ENCODE measurements at regions not wholly inside any gene's neighbourhood (a gene's known extent, or its start where the extent isn't known, plus 50 kb on each side); places are given as distances from the start of the nearest gene placed in this dataset.

- ATAC-seq (ENCODE audit: insufficient number of reproducible peaks, low FRiP score, low read depth) (no peak), DNase-seq (ENCODE audit: low spot score) (no peak)
- Histone ChIP-seq H3K27me3 (replicated peaks; ENCODE audit: insufficient read depth) (no peaks in the 10 kb centered on the region), H3K9me3 (no peaks in the 10 kb centered on the region), H3K4me3 (no peak overlapping the region), H3K4me1 (ENCODE audit: control insufficient read depth in 1 of 2, low read depth in 2 of 2) (no peaks in the 10 kb centered on the region), H3K36me3 (no peaks in the 10 kb centered on the region), H3K27ac (no peak overlapping the region)
- TF ChIP-seq CTCF (IDR thresholded peaks at IDR 0.05): no peak
Measured at GRCh38 chr2:6496376-6496775, 369.3 kb downstream of the CMPK2 start.

- DNase-seq (ENCODE audit: low spot score): no peak
- no peaks in the 10 kb centered on the region for H3K36me3 ChIP-seq
Measured at GRCh38 chr2:6497048-6497447, 368.7 kb downstream of the CMPK2 start.

GRCh38 chr2:6498841-6499240, 366.9 kb downstream of the CMPK2 start:
- TF ChIP-seq CTCF (IDR thresholded peaks at IDR 0.05): no peak
- H3K4me3 ChIP-seq: no peak overlapping the region
- ATAC-seq (ENCODE audit: insufficient number of reproducible peaks, low FRiP score, low read depth) (no peak), DNase-seq (ENCODE audit: low spot score) (no peak)
- no peak overlapping the region for H3K27ac ChIP-seq
- H3K9me3 ChIP-seq: no peaks in the 10 kb centered on the region
- H3K27me3 ChIP-seq (replicated peaks; ENCODE audit: insufficient read depth): no peaks in the 10 kb centered on the region
- H3K4me1 ChIP-seq (ENCODE audit: control insufficient read depth in 1 of 2, low read depth in 2 of 2): no peaks in the 10 kb centered on the region
- no peaks in the 10 kb centered on the region for H3K36me3 ChIP-seq

More at GRCh38 chr2:6497048-6497447, 368.7 kb downstream of the CMPK2 start:
- ATAC-seq (ENCODE audit: insufficient number of reproducible peaks, low FRiP score, low read depth): no peak
- no peaks in the 10 kb centered on the region for H3K4me1 ChIP-seq (ENCODE audit: control insufficient read depth in 1 of 2, low read depth in 2 of 2)
- no peaks in the 10 kb centered on the region for H3K27me3 ChIP-seq (replicated peaks; ENCODE audit: insufficient read depth)
- TF ChIP-seq CTCF (IDR thresholded peaks at IDR 0.05): no peak
- no peaks in the 10 kb centered on the region for H3K9me3 ChIP-seq
- no peak overlapping the region for H3K4me3 ChIP-seq
- H3K27ac ChIP-seq: no peak overlapping the region

- H3K9me3 ChIP-seq: no peaks in the 10 kb centered on the region
- H3K36me3 ChIP-seq: no peaks in the 10 kb centered on the region
- ATAC-seq (ENCODE audit: insufficient number of reproducible peaks, low FRiP score, low read depth) (no peak), DNase-seq (ENCODE audit: low spot score) (no peak)
- H3K4me3 ChIP-seq: no peak overlapping the region
- H3K27me3 ChIP-seq (replicated peaks; ENCODE audit: insufficient read depth): no peaks in the 10 kb centered on the region
- no peaks in the 10 kb centered on the region for H3K4me1 ChIP-seq (ENCODE audit: control insufficient read depth in 1 of 2, low read depth in 2 of 2)
- no peak for TF ChIP-seq CTCF (IDR thresholded peaks at IDR 0.05)
- no peak overlapping the region for H3K27ac ChIP-seq
Measured at GRCh38 chr2:6499691-6500090, 366.0 kb downstream of the CMPK2 start.

GRCh38 chr2:6506361-6506794, 359.3 kb downstream of the CMPK2 start:
- no peak overlapping the region for H3K4me3 ChIP-seq
- ATAC-seq (ENCODE audit: insufficient number of reproducible peaks, low FRiP score, low read depth): no peak
- H3K36me3 ChIP-seq: no peaks in the 10 kb centered on the region
- TF ChIP-seq CTCF (IDR thresholded peaks at IDR 0.05): no peak
- no peaks in the 10 kb centered on the region for H3K4me1 ChIP-seq (ENCODE audit: control insufficient read depth in 1 of 2, low read depth in 2 of 2)
- no peaks in the 10 kb centered on the region for H3K27me3 ChIP-seq (replicated peaks; ENCODE audit: insufficient read depth)
- DNase-seq (ENCODE audit: low spot score): no peak
- no peak overlapping the region for H3K27ac ChIP-seq
- H3K9me3 ChIP-seq: no peaks in the 10 kb centered on the region
